ENCODE measurements at regions not wholly inside any gene's neighbourhood (a gene's known extent, or its start where the extent isn't known, plus 50 kb on each side); places are given as distances from the start of the nearest gene placed in this dataset.

GRCh38 chr3:117751651-117752050 is 1042.1 kb downstream of the TUSC7 start:
- BruUV-seq (replicated peaks), result no TSS peak
- ChIA-PET CTCF (no interaction called here), POLR2A (ENCODE audit: unreplicated experiment) (no interaction called here)
- H3K4me3 ChIP-seq, result no peak overlapping the region
- H3K79me2 ChIP-seq (ENCODE audit: low read depth), result no peaks in the 10 kb centered on the region
- no peaks in the 10 kb centered on the region for H4K20me1 ChIP-seq (ENCODE audit: insufficient read depth)
- H3K36me3 ChIP-seq (ENCODE audit: low read depth), result no peaks in the 10 kb centered on the region
- H3K9me2 ChIP-seq (ENCODE audit: insufficient read depth), result no peaks in the 10 kb centered on the region
- 0 out of 2 replicates have a peak overlapping the region, but pooled peaks have one; percentile 43 for H2AFZ ChIP-seq
- TF ChIP-seq CTCF (conservative IDR thresholded peaks at IDR 0.05), result no peak
- no peak for TF ChIP-seq EZH2 (IDR thresholded peaks at IDR 0.05; ENCODE audit: low read depth)
- intact Hi-C loops (cut with micrococcal nuclease; ENCODE audit: unreplicated experiment), result no loop called here
- no peaks in the 10 kb centered on the region for H3K9me3 ChIP-seq (ENCODE audit: insufficient read depth, low read depth)
- no peaks in the 10 kb centered on the region for H3K4me1 ChIP-seq (replicated peaks; ENCODE audit: insufficient read depth)
- H3K27ac ChIP-seq, result no peak overlapping the region
- H3F3A ChIP-seq (ENCODE audit: insufficient read depth, low read depth), result no peaks in the 10 kb centered on the region
- no peak for DNase-seq
- H3K4me2 ChIP-seq, result no peak overlapping the region
- no peaks in the 10 kb centered on the region for H3K27me3 ChIP-seq (ENCODE audit: insufficient read depth, low read depth)

GRCh38 chr3:117752984-117753717 is 1043.6 kb downstream of the TUSC7 start:
- intact Hi-C loops (cut with micrococcal nuclease; ENCODE audit: unreplicated experiment), result no loop called here
- DNase-seq, result no peak
- no TSS peak for BruUV-seq (replicated peaks)
- Histone ChIP-seq H4K20me1 (ENCODE audit: insufficient read depth) (no peaks in the 10 kb centered on the region), H3F3A (ENCODE audit: insufficient read depth, low read depth) (no peaks in the 10 kb centered on the region), H3K9me2 (ENCODE audit: insufficient read depth) (no peaks in the 10 kb centered on the region), H3K9me3 (ENCODE audit: insufficient read depth, low read depth) (no peaks in the 10 kb centered on the region), H3K27me3 (ENCODE audit: insufficient read depth, low read depth) (no peaks in the 10 kb centered on the region), H3K79me2 (ENCODE audit: low read depth) (no peaks in the 10 kb centered on the region), H3K4me2 (no peak overlapping the region), H3K4me3 (no peak overlapping the region), H3K4me1 (replicated peaks; ENCODE audit: insufficient read depth) (no peaks in the 10 kb centered on the region), H2AFZ (no peak overlapping the region), H3K27ac (no peak overlapping the region), H3K36me3 (ENCODE audit: low read depth) (no peaks in the 10 kb centered on the region)
- CTCF ChIA-PET, result no interaction called here
- POLR2A ChIA-PET (ENCODE audit: unreplicated experiment), result no interaction called here
- no peak for TF ChIP-seq EZH2 (IDR thresholded peaks at IDR 0.05; ENCODE audit: low read depth)
- no peak for TF ChIP-seq CTCF (conservative IDR thresholded peaks at IDR 0.05)

GRCh38 chr3:117754058-117754457 is 1044.5 kb downstream of the TUSC7 start:
- Histone ChIP-seq H3K27me3 (ENCODE audit: insufficient read depth, low read depth) (no peaks in the 10 kb centered on the region), H3K4me1 (replicated peaks; ENCODE audit: insufficient read depth) (no peaks in the 10 kb centered on the region), H3K79me2 (ENCODE audit: low read depth) (no peaks in the 10 kb centered on the region), H3K27ac (no peak overlapping the region), H3K4me3 (no peak overlapping the region), H3K36me3 (ENCODE audit: low read depth) (no peaks in the 10 kb centered on the region), H3F3A (ENCODE audit: insufficient read depth, low read depth) (no peaks in the 10 kb centered on the region), H3K9me2 (ENCODE audit: insufficient read depth) (no peaks in the 10 kb centered on the region), H3K4me2 (no peak overlapping the region), H4K20me1 (ENCODE audit: insufficient read depth) (no peaks in the 10 kb centered on the region), H2AFZ (no peak overlapping the region), H3K9me3 (ENCODE audit: insufficient read depth, low read depth) (no peaks in the 10 kb centered on the region)
- TF ChIP-seq CTCF (conservative IDR thresholded peaks at IDR 0.05) (no peak), EZH2 (IDR thresholded peaks at IDR 0.05; ENCODE audit: low read depth) (no peak)
- intact Hi-C loops (cut with micrococcal nuclease; ENCODE audit: unreplicated experiment), result no loop called here
- ChIA-PET CTCF (no interaction called here), POLR2A (ENCODE audit: unreplicated experiment) (no interaction called here)
- DNase-seq, result no peak
- BruUV-seq (replicated peaks), result no TSS peak

All from PC-9 (cell line).